Trophoblast cell (in vitro differentiated cells and primary cell): ENCODE measurements at regions not wholly inside any gene's neighbourhood (a gene's known extent, or its start where the extent isn't known, plus 50 kb on each side); places are given as distances from the start of the nearest gene placed in this dataset.

Experiments
- DNase-seq, 2 donors: peaks; one replicate each; pipeline ENCODE4 v3.0.0-alpha.2; 2016
- H2AFZ ChIP-seq: 2 replicates; pipeline ENCODE4 v1.6.1; 2013; ENCODE audit warnings: low read length, moderate library complexity, mild to moderate bottlenecking; ENCODE audit not compliant: insufficient read depth, poor library complexity
- H2AK5ac ChIP-seq: 2 replicates; pipeline ENCODE4 v1.6.1; 2013; ENCODE audit warnings: mild to moderate bottlenecking, low read length
- H2BK120ac ChIP-seq: 2 replicates; pipeline ENCODE4 v1.6.1; 2013; ENCODE audit warnings: low read length, mild to moderate bottlenecking, moderate library complexity; ENCODE audit not compliant: insufficient read depth, poor library complexity
- H2BK12ac ChIP-seq: 2 replicates; pipeline ENCODE4 v1.6.1; 2013; ENCODE audit warnings: mild to moderate bottlenecking, low read length, moderate library complexity
- H2BK5ac ChIP-seq: 2 replicates; pipeline ENCODE4 v1.6.1; 2013; ENCODE audit warnings: low read length, low read depth, moderate library complexity, mild to moderate bottlenecking; ENCODE audit not compliant: poor library complexity
- H3K14ac ChIP-seq: 2 replicates; pipeline ENCODE4 v1.6.1; 2013; ENCODE audit warnings: mild to moderate bottlenecking, low read length
- H3K18ac ChIP-seq: 2 replicates; pipeline ENCODE4 v1.6.1; 2013; ENCODE audit warnings: mild to moderate bottlenecking, low read length
- H3K23ac ChIP-seq: 2 replicates; pipeline ENCODE4 v1.6.1; 2013; ENCODE audit warnings: low read length
- H3K27ac ChIP-seq: 2 replicates; pipeline ENCODE4 v1.5.1; 2013; ENCODE audit warnings: low read depth, mild to moderate bottlenecking, inconsistent platforms, low read length, moderate library complexity
- H3K27me3 ChIP-seq: 2 replicates; pipeline ENCODE4 v1.6.1; 2013; ENCODE audit warnings: inconsistent platforms, mild to moderate bottlenecking, low read length, moderate library complexity; ENCODE audit not compliant: insufficient read depth
- H3K36me3 ChIP-seq, 2 experiments: 1 replicate in 1 of 2; 2 replicates in 1 of 2; pipeline ENCODE4 v1.6.1; 2013; ENCODE audit warnings: low read length in 2 of 2, mild to moderate bottlenecking in 2 of 2, moderate library complexity in 1 of 2; ENCODE audit not compliant: insufficient read depth in 2 of 2, control insufficient read depth in 1 of 2
- H3K4ac ChIP-seq: 2 replicates; pipeline ENCODE4 v1.6.1; 2013; ENCODE audit warnings: low read depth, mild to moderate bottlenecking, low read length, moderate library complexity
- H3K4me1 ChIP-seq, 2 experiments: 1 replicate in 1 of 2; 2 replicates in 1 of 2; pipeline ENCODE4 v1.6.1; 2013; ENCODE audit warnings: low read length in 2 of 2, mild to moderate bottlenecking in 2 of 2, moderate library complexity in 1 of 2; ENCODE audit not compliant: insufficient read depth in 2 of 2, control insufficient read depth in 1 of 2
- H3K4me2 ChIP-seq: 2 replicates; pipeline ENCODE4 v1.6.1; 2013; ENCODE audit warnings: inconsistent platforms, mild to moderate bottlenecking, low read length, moderate library complexity
- H3K4me3 ChIP-seq: 2 replicates; pipeline ENCODE4 v1.5.1; 2013; ENCODE audit warnings: mild to moderate bottlenecking, low read depth, low read length, inconsistent platforms
- H3K79me1 ChIP-seq: one replicate; pipeline ENCODE4 v1.6.1; 2013; ENCODE audit warnings: low read length
- H3K79me2 ChIP-seq: 2 replicates; pipeline ENCODE4 v1.6.1; 2013; ENCODE audit warnings: low read length, mild to moderate bottlenecking; ENCODE audit not compliant: control insufficient read depth, insufficient read depth, poor library complexity
- H3K9ac ChIP-seq: 2 replicates; pipeline ENCODE4 v1.6.1; 2013; ENCODE audit warnings: mild to moderate bottlenecking, low read length
- H3K9me3 ChIP-seq: 2 replicates; pipeline ENCODE4 v1.6.1; 2013; ENCODE audit warnings: low read depth, mild to moderate bottlenecking, control low read depth, inconsistent platforms, low read length; ENCODE audit not compliant: insufficient read depth
- H4K12ac ChIP-seq: 2 replicates; pipeline ENCODE4 v1.6.1; 2013; ENCODE audit warnings: low read depth, mild to moderate bottlenecking, low read length, moderate library complexity
- H4K8ac ChIP-seq: 2 replicates; pipeline ENCODE4 v1.6.1; 2013; ENCODE audit warnings: low read depth, mild to moderate bottlenecking, low read length, moderate library complexity
- H4K91ac ChIP-seq: one replicate; pipeline ENCODE4 v1.6.1; 2013; ENCODE audit warnings: low read depth, mild to moderate bottlenecking, low read length, moderate library complexity
- WGBS: extraction: QIAGEN DNeasy Blood & Tissue Kit; methylation state at CpG from one replicate; pipeline ENCODE4 v1.1.7; 2013; ENCODE audit warnings: missing lambda C conversion rate; ENCODE audit not compliant: insufficient read length, insufficient coverage; ENCODE audit errors: extremely low coverage; 5-methylcytosine and 5-hydroxymethylcytosine counted together

GRCh38 chr18:76264876-76265250, 230.2 kb downstream of the ZNF516 start:
- no peak overlapping the region for H3K23ac ChIP-seq
- H2BK12ac ChIP-seq: no peak overlapping the region
- no CpG with 5 or more reads among the region's 10 CpGs for WGBS
- H3K79me2 ChIP-seq: no peaks in the 10 kb centered on the region
- no peak overlapping the region for H2AFZ ChIP-seq
- no peak overlapping the region for H2BK5ac ChIP-seq
- no peaks in the 10 kb centered on the region for H3K4me1 ChIP-seq
- no peak for DNase-seq
- no peak overlapping the region for H3K27ac ChIP-seq
- no peak overlapping the region for H3K14ac ChIP-seq
- no peak overlapping the region for H2BK120ac ChIP-seq
- H3K9me3 ChIP-seq: no peaks in the 10 kb centered on the region
- no peak overlapping the region for H3K4me3 ChIP-seq
- H3K4me2 ChIP-seq: no peak overlapping the region
- no peaks in the 10 kb centered on the region for H3K79me1 ChIP-seq
- H3K18ac ChIP-seq: no peak overlapping the region
- H3K36me3 ChIP-seq: no peaks in the 10 kb centered on the region
- H3K27me3 ChIP-seq: no peaks in the 10 kb centered on the region
- no peak overlapping the region for H3K9ac ChIP-seq
- no peak overlapping the region for H4K91ac ChIP-seq
- no peak overlapping the region for H3K4ac ChIP-seq
- no peak overlapping the region for H4K12ac ChIP-seq
- H2AK5ac ChIP-seq: no peak overlapping the region
- no peak overlapping the region for H4K8ac ChIP-seq

DNA sequence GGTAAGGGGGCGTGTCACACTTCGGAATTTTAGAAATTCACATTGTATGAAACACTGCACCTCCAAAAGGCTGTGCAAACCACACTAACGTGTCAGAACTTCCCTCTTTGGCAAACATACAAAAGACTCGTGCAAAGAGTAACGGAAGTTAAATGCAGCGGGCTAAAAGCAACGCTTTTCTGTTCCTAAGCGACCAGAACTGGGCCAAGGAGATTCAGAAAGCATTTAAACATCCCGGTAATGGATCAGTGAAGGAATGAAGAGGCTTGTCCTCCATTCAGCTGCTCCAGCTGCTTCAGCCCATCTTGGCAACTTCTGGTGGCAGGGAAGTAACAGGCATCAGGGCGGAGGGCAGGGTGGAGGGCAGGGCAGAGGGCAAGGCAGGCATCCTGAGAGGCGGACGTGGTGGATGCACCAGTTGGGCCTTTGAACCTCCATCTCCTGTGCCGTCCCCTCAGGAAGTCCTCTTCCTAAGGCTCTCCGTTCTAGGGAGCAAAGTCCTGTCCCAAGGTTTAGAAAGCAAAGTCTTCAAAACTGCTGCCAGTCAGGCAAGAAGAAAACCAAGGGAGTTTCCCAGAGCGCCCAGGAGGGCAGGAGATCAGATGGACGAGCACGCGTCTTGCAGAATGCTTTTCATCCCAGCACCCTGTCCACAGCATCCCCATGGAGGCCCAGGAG, 230.7 kb downstream of the ZNF516 start:
- no peak for DNase-seq
- Histone ChIP-seq H3K79me1 (no peaks in the 10 kb centered on the region), H3K27ac (no peak overlapping the region), H2BK120ac (no peak overlapping the region), H3K9me3 (no peaks in the 10 kb centered on the region), H4K8ac (no peak overlapping the region), H4K12ac (no peak overlapping the region), H3K14ac (no peak overlapping the region), H3K4me1 (no peaks in the 10 kb centered on the region), H3K18ac (no peak overlapping the region), H2BK12ac (no peak overlapping the region), H3K27me3 (no peaks in the 10 kb centered on the region), H3K79me2 (no peaks in the 10 kb centered on the region), H3K36me3 (no peaks in the 10 kb centered on the region), H3K23ac (no peak overlapping the region), H2AFZ (no peak overlapping the region), H2AK5ac (no peak overlapping the region), H3K4me2 (no peak overlapping the region), H3K4me3 (no peak overlapping the region), H3K4ac (no peak overlapping the region), H4K91ac (no peak overlapping the region), H3K9ac (no peak overlapping the region), H2BK5ac (no peak overlapping the region)
- WGBS: no CpG with 5 or more reads among the region's 18 CpGs

DNA sequence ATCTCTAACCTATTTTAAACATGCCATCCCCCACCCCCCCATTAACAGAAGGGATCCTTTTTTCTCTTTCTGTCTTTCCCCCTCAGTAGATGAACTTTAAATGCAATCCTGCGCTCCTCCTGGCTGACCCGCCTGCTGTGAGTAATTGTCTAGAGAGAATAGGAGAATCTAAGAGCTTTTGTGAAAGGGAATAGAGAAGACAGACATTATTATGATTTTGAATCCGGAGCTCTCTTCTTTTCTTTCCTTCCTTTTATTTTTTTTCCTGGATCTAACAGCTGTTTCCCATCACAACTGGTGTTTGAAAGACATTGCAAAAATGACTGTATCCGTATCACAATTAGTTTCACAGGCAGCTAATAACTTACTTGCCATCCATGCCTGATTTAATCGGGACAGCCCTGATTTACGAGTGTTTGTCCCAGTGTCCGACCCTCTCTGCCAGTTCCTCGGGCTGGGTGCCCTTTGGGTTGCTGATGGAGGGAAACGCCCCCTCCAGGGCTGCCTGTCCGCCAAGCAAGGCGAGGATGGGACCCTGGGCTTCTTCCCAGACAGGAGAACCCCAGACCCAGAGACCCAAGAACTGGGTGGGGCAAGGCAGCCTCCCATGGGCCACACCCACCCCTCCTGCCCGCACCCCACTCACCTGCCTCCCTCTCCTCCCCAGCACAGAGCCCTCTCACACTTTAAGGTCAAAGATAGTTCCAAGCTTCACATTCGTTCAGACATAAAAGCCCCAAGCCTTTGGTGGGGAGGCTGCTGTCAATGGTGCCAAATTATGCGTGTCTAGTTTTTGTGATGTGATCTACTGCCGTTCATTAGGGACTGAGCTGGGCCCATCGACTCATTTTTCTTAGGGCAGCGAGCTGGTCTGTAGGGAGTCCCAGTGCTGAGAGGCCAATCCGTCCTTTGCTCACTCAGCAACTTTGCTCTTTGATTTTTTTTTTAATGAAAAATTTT, 231.7 kb downstream of the ZNF516 start:
- no peak overlapping the region for H3K4me3 ChIP-seq
- H4K8ac ChIP-seq: no peak overlapping the region
- H3K9me3 ChIP-seq: peaks cover 2% of the 10 kb centered on the region
- no peak for DNase-seq
- no peaks in the 10 kb centered on the region for H3K79me1 ChIP-seq
- H2AFZ ChIP-seq: no peak overlapping the region
- no peak overlapping the region for H2BK120ac ChIP-seq
- no peak overlapping the region for H4K91ac ChIP-seq
- no peak overlapping the region for H2BK5ac ChIP-seq
- H3K14ac ChIP-seq: no peak overlapping the region
- H3K4ac ChIP-seq: no peak overlapping the region
- no peaks in the 10 kb centered on the region for H3K79me2 ChIP-seq
- no peaks in the 10 kb centered on the region for H3K4me1 ChIP-seq
- no peak overlapping the region for H3K9ac ChIP-seq
- WGBS: no CpG with 5 or more reads among the region's 18 CpGs
- H2AK5ac ChIP-seq: no peak overlapping the region
- no peak overlapping the region for H3K4me2 ChIP-seq
- no peak overlapping the region for H3K23ac ChIP-seq
- H3K36me3 ChIP-seq: no peaks in the 10 kb centered on the region
- no peak overlapping the region for H2BK12ac ChIP-seq
- H3K18ac ChIP-seq: no peak overlapping the region
- no peak overlapping the region for H4K12ac ChIP-seq
- H3K27ac ChIP-seq: no peak overlapping the region
- H3K27me3 ChIP-seq: no peaks in the 10 kb centered on the region

DNA sequence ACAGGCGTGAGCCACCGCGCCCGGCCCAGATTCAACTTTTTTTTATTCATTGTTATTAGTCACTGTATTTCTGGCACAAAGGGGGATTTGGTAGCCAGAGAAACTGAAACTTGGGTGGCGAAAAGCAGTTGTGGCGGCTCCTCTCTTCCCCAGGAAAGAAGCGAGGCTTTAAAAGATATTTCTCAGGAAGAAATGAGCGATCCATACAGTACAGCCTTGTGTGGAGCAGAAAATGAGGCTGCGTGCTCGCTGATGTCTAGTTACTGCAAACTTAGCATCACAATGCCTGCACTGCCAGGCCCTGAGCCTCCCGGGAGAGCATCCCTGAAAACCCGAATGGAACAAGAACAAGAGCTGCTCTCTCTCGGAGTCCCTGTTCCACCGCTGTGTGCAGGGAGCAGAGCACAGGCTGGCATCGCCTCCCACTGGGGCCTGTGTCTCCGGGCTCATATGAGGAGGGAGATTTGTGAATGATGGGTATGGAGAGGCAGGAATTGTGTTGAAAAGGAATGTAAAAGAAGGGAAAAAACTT, 234.0 kb downstream of the ZNF516 start:
- H2AK5ac ChIP-seq: no peak overlapping the region
- no peak overlapping the region for H2BK5ac ChIP-seq
- H3K4ac ChIP-seq: no peak overlapping the region
- H3K9me3 ChIP-seq: peaks cover 2% of the 10 kb centered on the region
- H3K9ac ChIP-seq: no peak overlapping the region
- no peaks in the 10 kb centered on the region for H3K36me3 ChIP-seq
- no peak for DNase-seq
- H3K27ac ChIP-seq: no peak overlapping the region
- H3K4me2 ChIP-seq: no peak overlapping the region
- H3K79me1 ChIP-seq: no peaks in the 10 kb centered on the region
- no CpG with 5 or more reads among the region's 16 CpGs for WGBS
- no peak overlapping the region for H4K12ac ChIP-seq
- no peaks in the 10 kb centered on the region for H3K4me1 ChIP-seq
- no peak overlapping the region for H3K23ac ChIP-seq
- H2BK120ac ChIP-seq: no peak overlapping the region
- no peak overlapping the region for H4K91ac ChIP-seq
- H4K8ac ChIP-seq: no peak overlapping the region
- H2AFZ ChIP-seq: no peak overlapping the region
- H3K27me3 ChIP-seq: no peaks in the 10 kb centered on the region
- H3K14ac ChIP-seq: no peak overlapping the region
- no peak overlapping the region for H3K18ac ChIP-seq
- no peak overlapping the region for H3K4me3 ChIP-seq
- H3K79me2 ChIP-seq: no peaks in the 10 kb centered on the region
- no peak overlapping the region for H2BK12ac ChIP-seq
